DND-41 (cell line): ENCODE measurements at regions not wholly inside any gene's neighbourhood (a gene's known extent, or its start where the extent isn't known, plus 50 kb on each side); places are given as distances from the start of the nearest gene placed in this dataset.

Experiments used
- ATAC-seq: fragments of 200-7000 bp; cut with Tn5 transposase; 3 replicates; pipeline ENCODE4 v1.9.1; 2021; ENCODE audit warnings: low read depth; ENCODE audit not compliant: insufficient read depth
- DNase-seq: peaks from one replicate; pipeline ENCODE4 v3.0.0-alpha.2; 2020
- H2AFZ ChIP-seq: 2 replicates; pipeline ENCODE4 v1.6.0; 2012; ENCODE audit warnings: low read depth, low read length
- H3K27ac ChIP-seq: 2 replicates; pipeline ENCODE4 v1.5.1; 2012; ENCODE audit warnings: low read length, inconsistent platforms
- H3K27me3 ChIP-seq: fragments of 200-600 bp; sonication (generic); 2 replicates; pipeline ENCODE4 v1.6.0; 2012; ENCODE audit warnings: low read length, mild to moderate bottlenecking, inconsistent platforms; ENCODE audit not compliant: insufficient read depth, poor library complexity
- H3K36me3 ChIP-seq: 2 replicates; pipeline ENCODE4 v1.5.1; 2012; ENCODE audit warnings: low read length, inconsistent platforms; ENCODE audit not compliant: insufficient read depth
- H3K4me1 ChIP-seq: 2 replicates; pipeline ENCODE4 v1.5.1; 2012; ENCODE audit warnings: mild to moderate bottlenecking, low read length; ENCODE audit not compliant: insufficient read depth
- H3K4me2 ChIP-seq: 2 replicates; pipeline ENCODE4 v1.6.0; 2012; ENCODE audit warnings: mild to moderate bottlenecking, moderate library complexity, low read length, inconsistent platforms; ENCODE audit not compliant: insufficient read depth
- H3K4me3 ChIP-seq, 2 experiments: fragments of 200-600 bp in 1 of 2; shearing (Covaris generic) in 1 of 2; 2 replicates each; pipeline ENCODE4 v1.5.1; 2012 to 2016; ENCODE audit warnings: inconsistent platforms in 2 of 2, low read length in 2 of 2, mild to moderate bottlenecking in 2 of 2, low read depth in 1 of 2, moderate library complexity in 1 of 2
- H3K79me2 ChIP-seq: 2 replicates; pipeline ENCODE4 v1.6.0; 2012; ENCODE audit warnings: low read length, inconsistent platforms; ENCODE audit not compliant: insufficient read depth
- H3K9ac ChIP-seq: 2 replicates; pipeline ENCODE4 v1.6.0; 2012; ENCODE audit warnings: low read depth, mild to moderate bottlenecking, inconsistent platforms, low read length, moderate library complexity
- H3K9me3 ChIP-seq: 2 replicates; pipeline ENCODE4 v1.5.1; 2012; ENCODE audit warnings: low read length, moderate library complexity, mild to moderate bottlenecking, inconsistent platforms; ENCODE audit not compliant: insufficient read depth, severe bottlenecking
- H4K20me1 ChIP-seq: 2 replicates; pipeline ENCODE4 v1.6.0; 2012; ENCODE audit warnings: low read length; ENCODE audit not compliant: insufficient read depth
- CTCF ChIP-seq: IDR thresholded peaks from 2 replicates; pipeline ENCODE4 v1.5.1; 2012; ENCODE audit warnings: borderline replicate concordance, low read length, moderate library complexity, mild to moderate bottlenecking; ENCODE audit not compliant: poor library complexity, severe bottlenecking; ENCODE audit errors: extremely low read depth
- EZH2 ChIP-seq: IDR thresholded peaks from 3 replicates; pipeline ENCODE4 v1.6.1; 2012; ENCODE audit warnings: borderline replicate concordance, low read depth, mild to moderate bottlenecking, moderate library complexity, low read length, inconsistent platforms; ENCODE audit not compliant: severe bottlenecking

- no peak for TF ChIP-seq EZH2
- TF ChIP-seq CTCF, result no peak
- no peak for ATAC-seq
- Histone ChIP-seq H3K27me3 (peaks cover 17% of the 10 kb centered on the region), H3K4me3 (no peak overlapping the region), H4K20me1 (no peaks in the 10 kb centered on the region), H3K4me2 (no peak overlapping the region), H3K79me2 (no peaks in the 10 kb centered on the region), H3K27ac (no peak overlapping the region), H3K4me1 (no peaks in the 10 kb centered on the region), H3K9ac (no peak overlapping the region), H3K9me3 (no peaks in the 10 kb centered on the region), H2AFZ (no peak overlapping the region), H3K36me3 (no peaks in the 10 kb centered on the region)
- no peak for DNase-seq
Observed at GRCh38 chr11:62034036-62034338, 66.6 kb upstream of the FTH1 start.

GRCh38 chr11:62033191-62034035 is 66.0 kb upstream of the FTH1 start:
- Histone ChIP-seq H4K20me1 (no peaks in the 10 kb centered on the region), H3K79me2 (no peaks in the 10 kb centered on the region), H3K4me1 (no peaks in the 10 kb centered on the region), H3K4me3 (no peak overlapping the region), H3K27me3 (peaks cover 17% of the 10 kb centered on the region), H2AFZ (no peak overlapping the region), H3K9ac (no peak overlapping the region), H3K4me2 (no peak overlapping the region), H3K27ac (no peak overlapping the region), H3K9me3 (no peaks in the 10 kb centered on the region), H3K36me3 (no peaks in the 10 kb centered on the region)
- ATAC-seq (no peak), DNase-seq (no peak)
- TF ChIP-seq CTCF (no peak), EZH2 (no peak)

GRCh38 chr11:62030071-62030684 is 62.7 kb upstream of the FTH1 start:
- Histone ChIP-seq H3K27me3 (peaks cover 12% of the 10 kb centered on the region), H3K27ac (no peak overlapping the region), H3K4me1 (no peaks in the 10 kb centered on the region), H4K20me1 (no peaks in the 10 kb centered on the region), H3K36me3 (no peaks in the 10 kb centered on the region), H2AFZ (no peak overlapping the region), H3K9ac (no peak overlapping the region), H3K4me2 (no peak overlapping the region), H3K9me3 (no peaks in the 10 kb centered on the region), H3K4me3 (no peak overlapping the region), H3K79me2 (no peaks in the 10 kb centered on the region)
- DNase-seq (no peak), ATAC-seq (no peak)
- no peak for TF ChIP-seq EZH2
- no peak for TF ChIP-seq CTCF
